Lung (tissue), 11 donors: ENCODE measurements at regions not wholly inside any gene's neighbourhood (a gene's known extent, or its start where the extent isn't known, plus 50 kb on each side); places are given as distances from the start of the nearest gene placed in this dataset.

Experiments
- ATAC-seq: fragments of 200-7000 bp; cut with Tn5 transposase; one replicate; pipeline ENCODE4 v1.9.1; 2020; ENCODE audit warnings: moderate number of reproducible peaks; ENCODE audit not compliant: insufficient read depth, low FRiP score
- DNase-seq, 3 donors: peaks; one replicate each; pipeline ENCODE4 v3.0.0-alpha.2; 2013 to 2017
- H3K27ac ChIP-seq, 2 donors: one replicate each; pipeline ENCODE4 v1.5.1; 2013; ENCODE audit warnings: mild to moderate bottlenecking in 2 of 2, moderate library complexity in 2 of 2, control low read depth in 1 of 2, inconsistent platforms in 1 of 2, low read depth in 1 of 2, low read length in 1 of 2
- H3K27me3 ChIP-seq, 3 donors: one replicate each; pipeline ENCODE4 v1.5.1; 2013; ENCODE audit warnings: low read length in 2 of 3; ENCODE audit not compliant: control insufficient read depth in 3 of 3, insufficient read depth in 3 of 3
- H3K36me3 ChIP-seq, 4 donors: one replicate each; pipeline ENCODE4 v1.5.1; 2013; ENCODE audit warnings: low read length in 4 of 4, mild to moderate bottlenecking in 1 of 4, moderate library complexity in 1 of 4; ENCODE audit not compliant: control insufficient read depth in 4 of 4, insufficient read depth in 4 of 4
- H3K4me1 ChIP-seq, 5 donors: one replicate each; pipeline ENCODE4 v1.5.1; 2013; ENCODE audit warnings: low read length in 5 of 5, mild to moderate bottlenecking in 2 of 5, moderate library complexity in 1 of 5; ENCODE audit not compliant: control insufficient read depth in 5 of 5, insufficient read depth in 5 of 5
- H3K4me3 ChIP-seq: one replicate; pipeline ENCODE4 v1.5.1; 2013; ENCODE audit warnings: mild to moderate bottlenecking, control low read depth, moderate library complexity
- H3K9ac ChIP-seq, 2 donors: one replicate each; pipeline ENCODE4 v1.5.1; 2013; ENCODE audit warnings: low read length in 2 of 2, control low read depth in 1 of 2; ENCODE audit not compliant: insufficient read depth in 1 of 2
- H3K9me3 ChIP-seq, 4 donors: one replicate each; pipeline ENCODE4 v1.5.1; 2013; ENCODE audit warnings: low read length in 3 of 4, mild to moderate bottlenecking in 1 of 4, moderate library complexity in 1 of 4; ENCODE audit not compliant: control insufficient read depth in 4 of 4, insufficient read depth in 3 of 4
- CTCF ChIP-seq: IDR thresholded peaks from 2 replicates; pipeline ENCODE4 v1.5.1; 2012; ENCODE audit warnings: mild to moderate bottlenecking; ENCODE audit errors: control extremely low read depth, extremely low read depth
- WGBS, 2 donors: extraction: QIAGEN DNeasy Blood & Tissue Kit; methylation state at CpG; one replicate each; pipeline ENCODE4 v1.1.7; 2013; 5-methylcytosine and 5-hydroxymethylcytosine counted together
- donor health status: control.
- donor health status: control.
- donor health status: Bipolar disorder and iron deficiency.
- donor health status: healthy.
- donor health status: DM: yes; HTN: yes; CAD: no.

DNA sequence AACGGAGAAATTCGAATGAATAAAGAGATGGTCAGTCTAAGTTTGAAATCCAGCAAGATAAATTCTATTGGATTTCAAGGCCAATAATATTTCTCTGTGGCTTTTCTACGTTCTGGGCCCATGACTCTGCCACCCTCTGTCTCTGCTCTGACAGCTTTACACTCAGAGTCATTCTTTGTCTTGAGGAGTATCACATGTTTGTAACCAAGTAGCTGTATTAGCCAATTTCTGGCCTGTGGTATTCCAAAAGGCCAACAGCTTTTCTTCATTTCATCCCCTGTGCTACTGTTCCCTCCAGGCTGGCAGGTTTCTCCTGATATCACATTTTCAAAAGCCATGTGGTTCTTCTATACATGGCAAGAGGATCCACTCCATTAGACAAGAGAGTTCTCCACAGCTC, 324.1 kb upstream of the CNTN4 start:
- no peak for ATAC-seq
- H3K9me3 ChIP-seq, result peaks cover 0 to 3% (median 0%) of the 10 kb centered on the region in 4 donors
- no peak for DNase-seq
- H3K27me3 ChIP-seq, result no peaks in the 10 kb centered on the region
- H3K27ac ChIP-seq, result no peak overlapping the region
- WGBS, 2 donors, result 71 to 79% methylated on average over 3 of the region's 3 CpGs
- no peaks in the 10 kb centered on the region for H3K36me3 ChIP-seq
- H3K9ac ChIP-seq, result no peak overlapping the region
- H3K4me1 ChIP-seq, result no peaks in the 10 kb centered on the region
- no peak overlapping the region for H3K4me3 ChIP-seq
- TF ChIP-seq CTCF, result no peak

DNA sequence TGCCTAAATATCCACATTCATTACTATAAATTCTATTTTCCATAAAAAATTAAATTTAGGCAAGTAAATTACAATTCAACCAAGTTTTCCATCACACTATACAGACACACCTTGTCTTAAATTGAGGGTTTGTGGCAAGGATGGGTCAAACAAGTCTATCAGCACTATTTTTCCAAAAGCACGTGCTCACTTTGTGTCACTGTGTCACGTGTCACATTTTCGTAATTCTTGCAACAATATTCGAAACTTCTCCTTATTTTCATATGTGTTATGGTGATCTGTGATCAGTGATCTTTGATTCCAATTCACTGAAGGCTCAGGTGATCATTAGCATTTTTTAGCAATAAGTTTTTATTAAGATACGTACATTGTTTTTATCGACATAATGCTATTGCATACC, 323.3 kb upstream of the CNTN4 start:
- Histone ChIP-seq H3K36me3 (no peaks in the 10 kb centered on the region), H3K4me1 (no peaks in the 10 kb centered on the region), H3K27ac (no peak overlapping the region), H3K9ac (no peak overlapping the region), H3K9me3 (peaks cover 0 to 3% (median 0%) of the 10 kb centered on the region in 4 donors), H3K27me3 (no peaks in the 10 kb centered on the region), H3K4me3 (no peak overlapping the region)
- TF ChIP-seq CTCF, result no peak
- 74 to 85% methylated on average over 6 of the region's 6 CpGs for WGBS, 2 donors
- no peak for DNase-seq
- no peak for ATAC-seq

- no peak for TF ChIP-seq CTCF
- Histone ChIP-seq H3K4me1 (no peaks in the 10 kb centered on the region), H3K9ac (no peak overlapping the region), H3K4me3 (no peak overlapping the region), H3K27me3 (no peaks in the 10 kb centered on the region), H3K9me3 (no peaks in the 10 kb centered on the region), H3K36me3 (no peaks in the 10 kb centered on the region), H3K27ac (no peak overlapping the region)
- ATAC-seq, result no peak
- no peak for DNase-seq
- WGBS, 2 donors, result 63 to 81% methylated on average over 3 of the region's 3 CpGs
Measured at GRCh38 chr3:1783995-1784394, 314.7 kb upstream of the CNTN4 start.

GRCh38 chr3:1787094-1787493, 311.6 kb upstream of the CNTN4 start:
- Histone ChIP-seq H3K27ac (no peak overlapping the region), H3K4me1 (no peaks in the 10 kb centered on the region), H3K27me3 (no peaks in the 10 kb centered on the region), H3K9ac (no peak overlapping the region), H3K9me3 (no peaks in the 10 kb centered on the region), H3K4me3 (no peak overlapping the region), H3K36me3 (no peaks in the 10 kb centered on the region)
- ATAC-seq, result no peak
- WGBS, 2 donors, result 69 to 82% methylated on average over 3 of the region's 3 CpGs
- no peak for TF ChIP-seq CTCF
- no peak for DNase-seq
